HL-60 (cell line): ENCODE measurements at regions not wholly inside any gene's neighbourhood (a gene's known extent, or its start where the extent isn't known, plus 50 kb on each side); places are given as distances from the start of the nearest gene placed in this dataset.
"Not testable (repeated sequence)": the region's sequence is repeated elsewhere in the genome, so short reads cannot be mapped to it uniquely, and the experiment has no call there.

Source experiments
- DNase-seq, 2 experiments: peaks; one replicate each; pipeline ENCODE4 v3.0.0-alpha.2; 2010 to 2020; ENCODE audit warnings: low read depth in 1 of 2, low spot score in 1 of 2
- H3K27ac ChIP-seq: fragments of 250-450 bp; sonication (Bioruptor Pico); replicated peaks from 2 replicates; pipeline ENCODE4 v1.5.1; 2020; ENCODE audit warnings: mild to moderate bottlenecking, moderate library complexity
- H3K27me3 ChIP-seq: fragments of 250-450 bp; sonication (Bioruptor Pico); 2 replicates; pipeline ENCODE4 v1.5.1; 2021; ENCODE audit warnings: mild to moderate bottlenecking, moderate library complexity; ENCODE audit not compliant: insufficient read depth, poor library complexity, severe bottlenecking
- H3K4me3 ChIP-seq: replicated peaks from 2 replicates; pipeline ENCODE4 v1.5.1; 2011; ENCODE audit warnings: mild to moderate bottlenecking, control low read depth, low read length; ENCODE audit not compliant: insufficient read depth
- CTCF ChIP-seq: IDR thresholded peaks from one replicate; pipeline ENCODE4 v1.5.1; 2011; ENCODE audit warnings: low read length, control low read depth, inconsistent platforms; ENCODE audit not compliant: insufficient read depth
- GABPA ChIP-seq: IDR thresholded peaks from 2 replicates; pipeline ENCODE4 v1.6.1; 2012; ENCODE audit warnings: low read depth
- POLR2AphosphoS5 ChIP-seq: IDR thresholded peaks from 2 replicates; pipeline ENCODE4 v1.6.1; 2012; ENCODE audit warnings: low read depth
- SPI1 ChIP-seq: IDR thresholded peaks from 2 replicates; pipeline ENCODE4 v1.6.1; 2012; ENCODE audit warnings: low read depth, mild to moderate bottlenecking, borderline replicate concordance
- TF ChIP-seq, protein P1 (sequence below): IDR thresholded peaks from 2 replicates; pipeline ENCODE4 v1.6.1; 2012; ENCODE audit warnings: low read depth; ENCODE audit not compliant: insufficient replicate concordance

GRCh38 chr4:9600246-9600645 lies 156.0 kb downstream of the DEFB131A start:
- no peak overlapping the region for H3K4me3 ChIP-seq
- TF ChIP-seq GABPA, result no peak
- no peak for TF ChIP-seq CTCF
- no peak for TF ChIP-seq SPI1
- TF ChIP-seq, protein P1, sequence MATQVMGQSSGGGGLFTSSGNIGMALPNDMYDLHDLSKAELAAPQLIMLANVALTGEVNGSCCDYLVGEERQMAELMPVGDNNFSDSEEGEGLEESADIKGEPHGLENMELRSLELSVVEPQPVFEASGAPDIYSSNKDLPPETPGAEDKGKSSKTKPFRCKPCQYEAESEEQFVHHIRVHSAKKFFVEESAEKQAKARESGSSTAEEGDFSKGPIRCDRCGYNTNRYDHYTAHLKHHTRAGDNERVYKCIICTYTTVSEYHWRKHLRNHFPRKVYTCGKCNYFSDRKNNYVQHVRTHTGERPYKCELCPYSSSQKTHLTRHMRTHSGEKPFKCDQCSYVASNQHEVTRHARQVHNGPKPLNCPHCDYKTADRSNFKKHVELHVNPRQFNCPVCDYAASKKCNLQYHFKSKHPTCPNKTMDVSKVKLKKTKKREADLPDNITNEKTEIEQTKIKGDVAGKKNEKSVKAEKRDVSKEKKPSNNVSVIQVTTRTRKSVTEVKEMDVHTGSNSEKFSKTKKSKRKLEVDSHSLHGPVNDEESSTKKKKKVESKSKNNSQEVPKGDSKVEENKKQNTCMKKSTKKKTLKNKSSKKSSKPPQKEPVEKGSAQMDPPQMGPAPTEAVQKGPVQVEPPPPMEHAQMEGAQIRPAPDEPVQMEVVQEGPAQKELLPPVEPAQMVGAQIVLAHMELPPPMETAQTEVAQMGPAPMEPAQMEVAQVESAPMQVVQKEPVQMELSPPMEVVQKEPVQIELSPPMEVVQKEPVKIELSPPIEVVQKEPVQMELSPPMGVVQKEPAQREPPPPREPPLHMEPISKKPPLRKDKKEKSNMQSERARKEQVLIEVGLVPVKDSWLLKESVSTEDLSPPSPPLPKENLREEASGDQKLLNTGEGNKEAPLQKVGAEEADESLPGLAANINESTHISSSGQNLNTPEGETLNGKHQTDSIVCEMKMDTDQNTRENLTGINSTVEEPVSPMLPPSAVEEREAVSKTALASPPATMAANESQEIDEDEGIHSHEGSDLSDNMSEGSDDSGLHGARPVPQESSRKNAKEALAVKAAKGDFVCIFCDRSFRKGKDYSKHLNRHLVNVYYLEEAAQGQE, result no peak
- no peak for TF ChIP-seq POLR2AphosphoS5
- H3K27me3 ChIP-seq, result no peaks in the 10 kb centered on the region
- no peak overlapping the region for H3K27ac ChIP-seq
- DNase-seq, result no peak

- H3K27ac ChIP-seq, result no peak overlapping the region
- TF ChIP-seq POLR2AphosphoS5 (no peak), GABPA (no peak), SPI1 (no peak), CTCF (no peak)
- TF ChIP-seq, protein P1, result no peak
- no peak overlapping the region for H3K4me3 ChIP-seq
- H3K27me3 ChIP-seq, result no peaks in the 10 kb centered on the region
- DNase-seq, result no peak
Measured at GRCh38 chr4:9602389-9602914, 158.2 kb downstream of the DEFB131A start.

DNA sequence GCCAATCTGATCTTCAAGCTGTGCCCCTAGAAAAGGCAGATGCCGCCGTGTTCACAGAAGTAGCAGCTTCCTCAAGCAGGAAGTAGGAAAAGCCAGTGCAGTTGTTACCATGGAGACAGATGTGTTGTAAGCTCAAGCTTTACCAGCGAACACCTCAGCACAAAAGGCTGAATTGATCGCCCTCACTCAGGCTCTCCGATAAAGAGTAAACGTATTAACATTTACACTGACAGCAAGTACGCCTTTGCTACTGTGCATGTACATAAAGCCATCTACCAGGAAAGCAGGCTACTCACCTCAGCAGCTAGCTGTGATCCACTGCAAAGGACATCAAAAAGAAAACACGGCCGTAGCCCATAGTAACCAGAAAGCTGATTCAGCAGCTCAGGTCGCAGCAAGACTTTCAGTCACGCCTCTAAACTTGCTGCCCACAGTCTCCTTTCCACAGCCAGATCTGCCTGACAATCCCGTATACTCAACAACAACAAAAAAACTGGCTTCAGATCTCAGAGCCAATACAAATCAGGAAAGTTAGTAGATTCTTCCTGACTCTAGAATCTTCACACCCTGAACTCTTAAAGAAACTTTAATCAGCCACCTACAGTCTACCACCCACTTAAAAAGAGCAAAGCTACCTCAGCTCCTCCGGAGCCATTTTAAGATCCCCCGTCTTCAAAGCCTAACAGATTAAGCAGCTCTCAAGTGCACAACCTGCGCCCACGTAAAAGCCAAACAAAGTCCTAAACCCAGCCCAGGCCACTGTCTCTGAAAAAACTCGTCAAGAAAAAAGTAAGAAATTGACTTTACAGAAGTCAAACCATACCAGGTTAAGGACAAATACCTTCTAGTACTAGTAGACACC lies 160.0 kb downstream of the DEFB131A start:
- H3K4me3 ChIP-seq, H3K27me3 ChIP-seq, H3K27ac ChIP-seq: not testable (repeated sequence)
- DNase-seq, result peak; percentile 30 to 48

DNA sequence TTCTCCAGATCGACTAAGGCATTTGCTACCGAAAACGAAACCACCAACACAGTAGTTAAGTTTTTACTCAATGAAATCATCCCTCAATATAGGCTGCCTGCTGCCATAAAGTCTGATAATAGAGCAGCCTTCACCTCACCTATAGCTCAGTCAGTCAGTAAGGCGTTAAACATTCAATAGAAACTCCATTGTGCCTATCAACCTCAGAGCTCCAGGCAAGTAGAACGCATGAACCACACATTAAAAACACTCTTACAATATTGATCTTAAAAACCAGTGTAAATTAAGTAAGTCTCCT lies 160.6 kb downstream of the DEFB131A start:
- DNase-seq, H3K4me3 ChIP-seq, H3K27me3 ChIP-seq, H3K27ac ChIP-seq: not testable (repeated sequence)

DNA sequence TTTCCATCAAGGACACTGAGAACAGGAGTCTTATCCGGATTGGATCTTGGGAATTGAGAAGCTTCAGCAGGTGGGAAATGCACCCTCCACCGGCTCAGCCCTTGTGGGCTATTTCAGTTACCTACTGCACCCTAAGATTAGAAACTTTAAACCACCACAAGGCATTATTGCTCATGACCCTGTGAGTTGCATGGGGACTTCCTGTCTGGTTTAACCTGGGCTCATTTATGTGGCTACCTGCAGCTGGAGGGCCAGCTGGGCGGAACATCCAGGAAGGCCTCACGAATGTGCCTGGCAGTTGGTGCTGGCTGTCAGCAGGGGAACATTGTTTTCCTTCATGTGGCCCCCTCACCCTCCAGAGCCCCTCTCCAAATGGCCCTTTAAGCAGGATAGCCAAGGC lies 164.1 kb downstream of the DEFB131A start:
- H3K27ac ChIP-seq, result no peak overlapping the region
- no peak for DNase-seq

More for the DNA sequence above, 164.1 kb downstream of the DEFB131A start:
- Histone ChIP-seq H3K4me3 (no peak overlapping the region), H3K27me3 (no peaks in the 10 kb centered on the region)
- TF ChIP-seq CTCF (no peak), POLR2AphosphoS5 (no peak), GABPA (no peak), SPI1 (no peak)
- TF ChIP-seq, protein P1, result no peak
